Natural killer cell treated with Interleukin-12 subunit alpha and Interleukin-12 subunit beta and Interleukin-15 and Interleukin-18, amount 100 ng/mL, for 72 hours (primary cell): ENCODE measurements at regions not wholly inside any gene's neighbourhood (a gene's known extent, or its start where the extent isn't known, plus 50 kb on each side); places are given as distances from the start of the nearest gene placed in this dataset.

Source experiments
- ATAC-seq, 2 donors: fragments of 150-1000 bp; cut with Tn5 transposase in 1 of 2; sonication (Bioruptor Pico), chemical (Tn5 transposase) in 1 of 2; 2 replicates each; pipeline ENCODE4 v1.10.0; 2021
- DNase-seq: peaks from one replicate; pipeline ENCODE4 v3.0.0; 2022; ENCODE audit warnings: low spot score
- H3K27ac Mint-ChIP-seq, 2 donors: 1 replicate in 1 of 2; 2 replicates in 1 of 2; pipeline ENCODE4 v1.8.0; 2022; ENCODE audit warnings: mixed read lengths in 2 of 2, mild to moderate bottlenecking in 1 of 2, moderate library complexity in 1 of 2
- H3K27me3 Mint-ChIP-seq, 2 donors: 1 replicate in 1 of 2; 2 replicates in 1 of 2; pipeline ENCODE4 v1.8.0; 2022; ENCODE audit warnings: mixed read lengths in 2 of 2
- H3K36me3 Mint-ChIP-seq: one replicate; pipeline ENCODE4 v1.8.0; 2022; ENCODE audit warnings: mixed read lengths
- H3K4me1 Mint-ChIP-seq, 2 donors: 1 replicate in 1 of 2; 2 replicates in 1 of 2; pipeline ENCODE4 v1.8.0; 2022; ENCODE audit warnings: low read depth in 2 of 2, mixed read lengths in 2 of 2, mild to moderate bottlenecking in 1 of 2
- H3K4me3 Mint-ChIP-seq: one replicate; pipeline ENCODE4 v1.8.0; 2022; ENCODE audit warnings: mixed read lengths
- H3K9me3 Mint-ChIP-seq: 2 replicates; pipeline ENCODE4 v1.8.0; 2022; ENCODE audit warnings: mixed read lengths

DNA sequence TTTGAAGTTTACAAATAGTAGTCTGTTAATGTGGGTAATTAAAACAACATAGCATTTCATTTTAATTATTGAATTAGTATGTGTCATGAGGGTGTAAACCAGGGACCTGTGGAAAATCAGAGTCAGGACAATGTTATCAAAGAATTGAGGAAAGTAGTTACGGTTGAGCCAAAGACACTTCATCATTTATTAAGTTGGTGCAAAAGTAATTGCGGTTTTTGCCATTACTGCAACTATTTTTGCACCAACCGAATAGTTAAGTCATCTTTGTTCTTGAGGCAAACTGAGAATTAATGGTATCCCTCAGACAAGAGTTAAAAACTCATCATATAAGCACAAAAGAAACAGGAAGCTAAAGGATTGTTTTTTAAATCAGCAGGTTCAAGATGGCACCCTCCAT lies 593.7 kb downstream of the KCNJ2 start:
- no peak for DNase-seq
- peaks cover 13% of the 10 kb centered on the region for H3K9me3 Mint-ChIP-seq
- ATAC-seq = no peak
- H3K4me1 Mint-ChIP-seq = no peaks in the 10 kb centered on the region
- H3K36me3 Mint-ChIP-seq = no peaks in the 10 kb centered on the region
- H3K27me3 Mint-ChIP-seq = no peaks in the 10 kb centered on the region
- no peak overlapping the region for H3K4me3 Mint-ChIP-seq
- H3K27ac Mint-ChIP-seq = no peak overlapping the region

DNA sequence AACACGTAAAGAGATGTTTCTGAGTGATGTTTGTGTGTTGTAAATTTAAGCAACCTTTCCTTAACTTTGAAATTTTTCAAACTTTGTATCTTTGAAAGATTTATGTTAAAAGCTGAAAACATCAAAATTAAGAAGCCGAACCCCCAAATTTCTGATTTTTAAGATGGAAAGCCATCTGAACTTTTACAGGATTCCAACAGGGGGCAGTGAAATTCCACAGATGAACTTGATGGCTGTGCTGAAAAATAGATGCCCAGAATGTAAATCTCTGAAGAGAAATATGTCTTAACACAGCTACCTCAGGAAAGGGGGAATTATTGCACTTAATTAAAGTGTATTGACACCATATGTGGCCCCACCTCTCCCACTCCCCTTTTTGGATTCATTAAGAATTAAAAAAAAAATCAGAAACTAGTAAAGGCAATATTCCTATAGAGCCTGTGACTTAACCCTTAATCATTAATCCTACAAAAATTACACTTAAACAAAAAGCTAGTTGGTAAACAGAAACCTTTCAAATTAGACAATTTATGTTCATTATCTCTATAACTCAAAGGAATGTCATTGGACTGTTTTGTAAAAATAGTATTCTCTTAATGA lies 597.9 kb downstream of the KCNJ2 start:
- Mint-ChIP-seq H3K36me3 (no peaks in the 10 kb centered on the region), H3K9me3 (peaks cover 4% of the 10 kb centered on the region), H3K4me1 (no peaks in the 10 kb centered on the region), H3K27me3 (no peaks in the 10 kb centered on the region), H3K4me3 (no peak overlapping the region), H3K27ac (no peak overlapping the region)
- ATAC-seq (no peak), DNase-seq (no peak)

DNA sequence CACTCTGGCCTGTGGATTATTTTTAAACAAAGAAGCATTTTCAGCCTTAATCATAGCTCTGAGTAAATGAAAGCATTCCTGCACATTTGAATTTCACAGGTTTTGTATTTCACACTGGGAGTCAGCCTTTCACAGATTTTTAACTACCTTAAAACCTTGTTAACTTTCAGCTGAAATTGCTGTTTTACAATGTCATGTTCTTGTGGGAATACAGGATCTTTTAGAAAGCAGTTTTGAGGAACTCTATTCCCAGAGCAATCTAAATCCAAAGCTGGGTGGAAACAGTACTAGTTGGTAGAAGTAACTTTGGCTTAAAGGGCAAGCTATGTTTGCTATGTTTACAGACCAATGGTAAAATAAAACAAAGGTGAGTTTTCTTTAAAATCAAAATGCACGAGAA lies 600.6 kb downstream of the KCNJ2 start:
- no peaks in the 10 kb centered on the region for H3K4me1 Mint-ChIP-seq
- DNase-seq (no peak), ATAC-seq (no peak)
- no peaks in the 10 kb centered on the region for H3K9me3 Mint-ChIP-seq
- no peaks in the 10 kb centered on the region for H3K27me3 Mint-ChIP-seq
- no peaks in the 10 kb centered on the region for H3K36me3 Mint-ChIP-seq
- H3K4me3 Mint-ChIP-seq = no peak overlapping the region
- H3K27ac Mint-ChIP-seq = no peak overlapping the region

DNA sequence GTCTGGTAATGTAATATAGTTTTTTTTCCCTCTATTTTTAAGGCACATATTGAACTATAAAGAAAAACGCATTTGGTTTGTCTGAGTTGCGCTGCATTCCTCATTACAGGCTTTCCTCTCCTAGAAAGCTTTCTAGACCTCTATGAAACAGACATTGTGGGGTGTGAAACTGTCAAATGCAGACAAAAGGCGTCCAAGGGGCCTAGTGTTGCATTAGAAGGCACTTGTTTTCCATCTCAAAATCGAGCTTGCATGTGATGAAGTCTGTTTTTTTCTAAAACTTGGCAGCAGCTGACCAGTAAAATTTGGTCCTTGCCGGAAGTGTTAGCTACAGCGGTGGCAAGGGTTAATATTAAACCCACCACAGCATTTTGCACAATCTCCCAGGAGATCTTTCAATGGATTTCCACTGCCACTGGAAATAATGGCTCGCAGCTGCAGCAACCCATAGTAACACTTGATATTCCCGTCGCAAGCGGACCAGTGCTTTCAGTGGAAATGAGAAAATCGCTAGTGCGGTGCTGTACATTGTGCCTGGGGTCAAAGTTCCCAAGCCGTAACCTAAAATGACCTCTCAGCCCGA lies 602.6 kb downstream of the KCNJ2 start:
- Mint-ChIP-seq H3K9me3 (no peaks in the 10 kb centered on the region), H3K27ac (no peak overlapping the region), H3K27me3 (no peaks in the 10 kb centered on the region), H3K4me3 (no peak overlapping the region), H3K4me1 (no peaks in the 10 kb centered on the region), H3K36me3 (no peaks in the 10 kb centered on the region)
- DNase-seq (no peak), ATAC-seq (no peak)

DNA sequence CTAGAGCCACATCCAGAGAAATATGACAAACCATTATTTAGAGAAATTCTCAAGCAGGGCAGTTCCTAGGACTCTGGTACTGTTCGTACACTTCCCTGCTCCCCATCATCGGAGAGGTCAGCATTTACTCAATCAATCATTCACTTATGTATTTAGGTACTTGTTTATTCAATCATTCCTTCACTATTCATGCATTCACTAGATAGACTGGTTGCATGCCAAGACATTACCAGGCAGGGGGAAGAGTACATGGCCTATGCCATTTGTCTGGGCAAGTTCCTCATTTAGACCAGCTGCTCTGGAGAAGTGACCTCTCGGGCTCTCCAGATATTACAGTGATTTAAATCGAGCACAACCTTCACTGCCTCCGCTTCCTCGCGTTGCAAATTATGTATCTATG lies 603.4 kb downstream of the KCNJ2 start:
- no peak for ATAC-seq
- no peak for DNase-seq
- Mint-ChIP-seq H3K4me1 (no peaks in the 10 kb centered on the region), H3K27me3 (no peaks in the 10 kb centered on the region), H3K9me3 (no peaks in the 10 kb centered on the region), H3K4me3 (no peak overlapping the region), H3K27ac (no peak overlapping the region), H3K36me3 (no peaks in the 10 kb centered on the region)

DNA sequence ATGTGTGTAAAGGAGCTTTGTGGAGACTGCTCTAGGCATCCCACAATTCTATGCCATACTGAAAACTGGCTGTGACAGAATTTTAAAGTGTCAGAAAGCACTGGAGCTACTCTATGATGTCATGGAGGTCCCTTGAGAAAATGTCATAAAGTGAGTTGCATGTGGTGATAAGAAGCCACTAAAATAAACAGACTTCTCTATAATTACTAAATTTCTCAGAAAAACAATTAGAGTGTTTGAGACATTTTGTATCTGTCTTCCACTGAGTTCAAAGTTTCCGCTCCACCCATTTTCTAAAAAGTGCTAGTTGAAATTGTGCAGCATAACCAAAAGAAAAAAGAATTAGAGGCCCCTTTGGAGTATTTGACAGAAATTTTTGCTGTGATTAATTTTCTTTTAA lies 603.9 kb downstream of the KCNJ2 start:
- Mint-ChIP-seq H3K27ac (no peak overlapping the region), H3K27me3 (no peaks in the 10 kb centered on the region), H3K9me3 (no peaks in the 10 kb centered on the region), H3K4me3 (no peak overlapping the region), H3K4me1 (no peaks in the 10 kb centered on the region), H3K36me3 (no peaks in the 10 kb centered on the region)
- DNase-seq = no peak
- ATAC-seq = no peak

DNA sequence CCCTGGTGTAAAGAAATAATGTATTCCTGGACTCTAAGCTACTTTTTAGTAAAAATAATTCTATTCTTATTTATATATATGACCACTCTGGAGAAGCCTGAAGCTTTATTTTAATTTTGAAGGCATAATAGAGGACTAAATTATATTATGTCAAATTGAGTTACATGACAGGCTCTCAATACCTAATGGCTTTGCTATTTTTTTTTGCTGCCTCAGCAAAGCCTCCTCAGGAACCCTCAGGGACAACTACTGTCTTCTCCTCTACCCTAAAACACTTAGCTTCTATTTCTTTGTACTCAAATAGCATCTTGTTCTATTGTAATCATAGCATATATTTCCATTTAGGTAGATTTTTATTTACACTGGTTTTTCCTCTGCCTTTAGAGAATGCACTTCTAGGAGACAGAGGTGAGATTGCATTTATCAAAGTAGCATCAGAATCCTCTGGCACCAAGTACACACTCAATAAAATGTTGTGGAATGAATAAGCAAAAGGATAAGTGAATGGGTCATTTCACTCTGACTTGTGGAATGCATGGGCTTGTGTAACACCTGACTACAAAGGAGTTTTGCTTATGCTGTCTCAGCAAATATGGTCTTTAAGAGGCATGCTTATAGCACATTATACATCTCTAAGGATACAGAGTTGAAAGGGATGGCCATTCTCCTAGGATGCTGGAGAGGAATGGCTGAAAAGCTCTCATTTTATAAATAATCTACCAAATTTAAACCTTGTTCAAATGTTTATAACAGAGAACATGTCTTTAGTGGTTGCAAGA lies 605.2 kb downstream of the KCNJ2 start:
- Mint-ChIP-seq H3K27ac (no peak overlapping the region), H3K36me3 (no peaks in the 10 kb centered on the region), H3K4me3 (no peak overlapping the region), H3K27me3 (no peaks in the 10 kb centered on the region), H3K4me1 (no peaks in the 10 kb centered on the region), H3K9me3 (no peaks in the 10 kb centered on the region)
- ATAC-seq (no peak), DNase-seq (no peak)

DNA sequence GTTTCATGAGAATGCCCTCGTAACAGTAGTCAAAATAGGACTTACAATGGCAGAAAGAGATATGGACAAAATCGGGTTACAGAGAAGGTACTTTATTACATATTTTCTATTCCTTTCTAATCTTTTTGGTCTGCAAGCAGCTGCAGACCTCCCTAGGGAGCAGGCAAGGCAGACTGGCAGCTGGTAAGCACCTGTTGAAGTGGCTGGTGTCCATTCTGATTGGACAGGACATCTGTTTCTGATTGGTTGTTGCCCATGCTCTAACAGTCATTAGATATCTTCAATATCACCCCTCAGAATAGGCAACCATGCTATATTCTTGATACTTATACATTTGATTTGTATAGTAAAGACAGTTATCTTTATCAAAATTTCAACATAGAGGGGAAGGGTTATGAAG lies 606.3 kb downstream of the KCNJ2 start:
- Mint-ChIP-seq H3K4me1 (no peaks in the 10 kb centered on the region), H3K9me3 (peaks cover 4% of the 10 kb centered on the region), H3K4me3 (no peak overlapping the region), H3K36me3 (no peaks in the 10 kb centered on the region), H3K27me3 (no peaks in the 10 kb centered on the region), H3K27ac (no peak overlapping the region)
- no peak for ATAC-seq
- DNase-seq = no peak

DNA sequence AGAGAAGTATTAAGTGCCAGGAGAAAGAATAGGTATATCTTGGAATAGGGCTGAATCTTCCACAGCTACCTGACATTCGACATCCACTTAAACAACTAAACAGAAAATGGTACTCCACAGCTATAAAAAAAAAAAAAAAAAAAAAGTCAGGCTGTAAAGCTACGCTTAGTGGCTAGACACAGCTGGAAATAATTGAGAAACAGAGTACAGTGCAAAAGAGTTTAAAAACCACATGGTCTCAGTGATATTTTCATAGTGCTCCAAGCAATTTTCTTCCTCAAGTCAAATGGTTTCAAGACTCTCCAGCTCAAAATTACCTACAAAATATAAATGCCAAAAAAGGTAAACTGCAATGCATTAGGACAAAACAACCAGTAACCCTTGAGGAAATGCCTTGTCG lies 607.1 kb downstream of the KCNJ2 start:
- Mint-ChIP-seq H3K27ac (no peak overlapping the region), H3K27me3 (no peaks in the 10 kb centered on the region), H3K36me3 (no peaks in the 10 kb centered on the region), H3K9me3 (peaks cover 4% of the 10 kb centered on the region), H3K4me1 (no peaks in the 10 kb centered on the region), H3K4me3 (no peak overlapping the region)
- DNase-seq (no peak), ATAC-seq (no peak)

DNA sequence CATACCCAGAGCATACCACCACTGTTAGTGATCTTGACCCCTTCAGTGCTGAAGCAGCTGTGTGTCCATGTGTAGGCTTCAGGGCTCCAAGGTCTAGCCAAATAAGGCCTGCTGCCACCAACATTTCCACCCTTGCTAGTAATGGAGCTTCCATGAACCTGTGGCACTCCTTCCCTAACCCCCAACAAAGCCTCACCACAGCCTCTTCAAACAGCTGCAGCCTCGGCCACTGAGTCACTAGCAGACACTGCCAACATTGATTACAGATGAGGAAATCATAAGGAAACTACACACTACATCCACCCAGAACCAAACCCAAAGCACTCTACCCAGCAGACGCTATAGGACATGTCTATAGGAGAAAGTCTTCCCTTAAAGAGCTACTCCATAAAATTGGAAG lies 610.7 kb downstream of the KCNJ2 start:
- DNase-seq (no peak), ATAC-seq (no peak)
- peaks cover 4% of the 10 kb centered on the region for H3K9me3 Mint-ChIP-seq
- H3K36me3 Mint-ChIP-seq = no peaks in the 10 kb centered on the region
- H3K4me1 Mint-ChIP-seq = no peaks in the 10 kb centered on the region
- no peak overlapping the region for H3K27ac Mint-ChIP-seq
- no peaks in the 10 kb centered on the region for H3K27me3 Mint-ChIP-seq
- H3K4me3 Mint-ChIP-seq = no peak overlapping the region

DNA sequence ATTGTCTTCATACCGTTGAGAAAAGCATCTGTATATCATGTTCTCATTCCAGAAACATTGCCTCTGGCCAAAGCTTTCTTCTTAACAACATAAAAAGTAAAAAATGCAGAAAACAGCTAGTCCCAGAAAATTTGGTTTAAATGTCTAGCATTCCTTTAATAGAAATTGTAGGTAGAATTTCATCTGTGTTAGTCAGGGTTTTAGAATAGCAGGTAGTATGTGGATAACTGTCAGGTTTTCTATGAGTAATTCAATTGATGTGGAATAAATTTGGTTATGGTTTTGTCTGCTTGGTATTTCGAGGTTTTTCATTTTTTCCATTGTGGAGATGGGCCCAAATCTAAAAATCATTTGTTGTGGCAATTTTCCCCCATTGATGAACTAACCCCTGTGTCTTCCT lies 616.7 kb downstream of the KCNJ2 start:
- Mint-ChIP-seq H3K27ac (no peak overlapping the region), H3K27me3 (no peaks in the 10 kb centered on the region), H3K4me1 (no peaks in the 10 kb centered on the region), H3K9me3 (peaks cover 13% of the 10 kb centered on the region), H3K36me3 (no peaks in the 10 kb centered on the region), H3K4me3 (no peak overlapping the region)
- no peak for ATAC-seq
- no peak for DNase-seq

DNA sequence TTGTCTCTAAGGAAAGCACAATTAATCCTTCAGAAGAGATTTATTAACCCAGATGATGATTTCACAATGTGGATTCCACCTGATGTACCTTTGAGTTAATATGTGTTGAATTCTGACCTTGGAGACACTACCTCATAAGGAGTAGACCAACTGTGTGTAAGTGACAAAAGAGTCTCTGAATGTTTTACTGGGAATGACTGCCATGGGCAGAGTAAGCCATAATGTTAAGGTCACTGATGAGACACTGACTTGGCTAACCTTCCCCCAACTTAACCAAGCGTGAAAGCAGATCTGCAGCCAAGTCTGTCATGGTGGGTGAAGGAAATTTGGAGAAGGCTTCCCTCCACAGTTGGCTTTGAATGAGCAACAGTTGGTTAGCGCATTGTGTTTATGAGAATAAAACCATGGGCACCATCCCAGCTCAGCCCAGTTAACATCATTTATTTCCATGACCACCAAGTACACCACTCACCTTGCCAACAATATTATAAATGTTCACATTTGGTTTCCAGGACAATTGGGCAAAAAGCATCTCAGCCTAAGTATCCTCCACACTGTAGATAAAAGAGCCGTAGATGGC lies 618.5 kb downstream of the KCNJ2 start:
- no peaks in the 10 kb centered on the region for H3K36me3 Mint-ChIP-seq
- H3K27me3 Mint-ChIP-seq = no peaks in the 10 kb centered on the region
- ATAC-seq (no peak), DNase-seq (no peak)
- H3K27ac Mint-ChIP-seq = no peak overlapping the region
- H3K9me3 Mint-ChIP-seq = peaks cover 13% of the 10 kb centered on the region
- no peaks in the 10 kb centered on the region for H3K4me1 Mint-ChIP-seq
- H3K4me3 Mint-ChIP-seq = no peak overlapping the region

DNA sequence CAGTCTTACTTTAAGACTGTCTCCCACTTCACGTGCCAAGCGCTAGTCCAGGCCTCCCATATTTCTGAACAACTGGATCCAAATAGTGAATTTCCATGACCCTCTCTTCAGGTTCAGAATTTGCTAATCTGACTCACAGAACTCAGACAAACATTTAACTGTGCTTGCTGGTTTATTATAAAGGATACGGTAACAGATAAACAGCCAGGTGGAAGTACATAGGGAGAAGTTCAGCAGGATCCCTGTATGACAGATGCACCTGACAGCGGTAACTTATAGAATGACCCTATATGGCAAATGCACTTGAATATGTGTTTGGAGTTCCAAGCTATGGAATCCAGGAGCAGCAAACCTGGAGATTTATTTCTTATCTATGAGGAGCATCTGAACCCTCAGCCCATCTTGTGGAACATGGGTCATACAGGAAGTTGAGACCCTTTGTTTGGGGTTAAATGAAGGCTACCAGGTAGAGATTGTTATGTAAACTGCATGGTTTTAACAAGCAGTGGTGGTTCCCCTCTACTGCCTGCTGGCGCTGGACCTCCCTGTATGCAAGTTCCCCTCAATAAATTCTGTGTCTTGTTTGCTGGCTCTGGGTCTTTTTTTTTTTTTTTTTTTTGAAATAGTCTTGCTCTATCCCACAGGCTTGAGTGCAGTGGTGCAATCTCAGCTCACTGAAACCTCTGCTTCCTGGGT lies 622.6 kb downstream of the KCNJ2 start:
- ATAC-seq = no peak
- H3K4me3 Mint-ChIP-seq = no peak overlapping the region
- no peaks in the 10 kb centered on the region for H3K36me3 Mint-ChIP-seq

DNA sequence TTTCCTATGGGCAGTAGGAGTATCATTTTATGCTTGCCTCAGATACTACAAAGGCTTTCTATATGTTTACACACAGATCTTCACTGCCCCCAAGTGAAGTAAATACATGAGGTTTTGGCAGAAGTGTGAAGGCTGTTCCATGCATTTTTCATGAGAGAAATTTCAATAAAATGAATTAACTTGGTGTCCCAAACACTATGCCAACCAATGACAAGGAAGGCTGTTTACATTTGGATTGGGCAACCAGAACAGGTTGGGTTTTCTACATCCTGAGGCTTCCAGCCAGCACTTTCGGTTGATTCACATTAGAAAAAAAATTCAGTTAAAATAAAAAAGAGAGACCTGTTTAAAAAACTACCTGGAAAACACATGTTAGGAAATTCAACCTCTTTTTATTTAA lies 625.4 kb downstream of the KCNJ2 start:
- Mint-ChIP-seq H3K36me3 (no peaks in the 10 kb centered on the region), H3K4me3 (no peak overlapping the region), H3K9me3 (peaks cover 16% of the 10 kb centered on the region), H3K27ac (no peak overlapping the region), H3K4me1 (no peaks in the 10 kb centered on the region), H3K27me3 (no peaks in the 10 kb centered on the region)
- DNase-seq (no peak), ATAC-seq (no peak)

More for the DNA sequence above, 622.6 kb downstream of the KCNJ2 start:
- Mint-ChIP-seq H3K27me3 (no peaks in the 10 kb centered on the region), H3K9me3 (peaks cover 17% of the 10 kb centered on the region), H3K27ac (no peak overlapping the region), H3K4me1 (no peaks in the 10 kb centered on the region)
- DNase-seq = no peak
